NAMALWA (cell line): ENCODE measurements at regions not wholly inside any gene's neighbourhood (a gene's known extent, or its start where the extent isn't known, plus 50 kb on each side); places are given as distances from the start of the nearest gene placed in this dataset.
"Not testable (repeated sequence)": the region's sequence is repeated elsewhere in the genome, so short reads cannot be mapped to it uniquely, and the experiment has no call there.

ENCODE experiments used
- DNase-seq: peaks from one replicate; pipeline ENCODE4 v3.0.0-alpha.2; 2015; ENCODE audit warnings: low spot score

DNA sequence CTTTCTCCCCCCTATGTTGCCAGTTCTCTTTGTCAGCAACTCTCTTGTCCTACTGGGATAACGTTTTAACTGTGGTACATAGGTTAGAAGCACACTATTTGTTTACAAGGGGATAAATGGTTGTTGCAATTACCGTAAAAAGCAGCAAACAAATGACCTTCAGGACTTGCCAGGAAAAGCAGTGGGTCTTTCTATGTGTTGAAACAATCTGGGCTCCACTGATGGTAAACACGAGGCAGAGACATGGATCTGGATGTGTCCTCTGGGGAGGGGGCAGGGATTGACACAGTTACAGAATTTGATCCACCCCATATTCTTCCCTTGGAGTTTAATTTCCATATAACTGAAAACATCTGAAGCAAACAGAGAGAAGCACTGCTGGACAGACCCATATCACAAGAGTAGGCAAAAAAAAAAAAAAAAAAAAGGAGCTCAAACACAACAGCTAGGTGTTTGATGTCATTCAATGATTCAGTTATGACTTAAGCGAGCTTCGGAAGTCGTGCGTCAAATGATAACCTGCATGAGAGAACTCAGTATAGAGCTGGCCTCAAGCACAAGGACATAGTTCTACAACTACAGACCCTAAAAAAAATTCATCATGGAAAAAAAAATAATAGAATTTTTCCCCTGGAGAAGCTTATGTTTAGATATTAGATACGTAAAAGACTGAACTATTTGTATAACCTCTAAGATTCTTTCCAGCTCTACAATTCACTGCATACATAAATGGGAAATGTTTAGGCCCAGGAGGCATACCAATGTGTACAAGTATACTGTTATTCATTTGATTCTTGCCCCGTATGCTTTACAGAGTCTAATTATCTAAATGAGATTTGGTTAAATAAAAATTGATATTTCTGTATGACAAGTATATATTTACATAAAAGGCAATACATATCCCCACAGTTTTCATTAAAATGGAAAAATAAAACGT lies 127.7 kb downstream of the ALDH8A1 start:
- DNase-seq = no peak

DNA sequence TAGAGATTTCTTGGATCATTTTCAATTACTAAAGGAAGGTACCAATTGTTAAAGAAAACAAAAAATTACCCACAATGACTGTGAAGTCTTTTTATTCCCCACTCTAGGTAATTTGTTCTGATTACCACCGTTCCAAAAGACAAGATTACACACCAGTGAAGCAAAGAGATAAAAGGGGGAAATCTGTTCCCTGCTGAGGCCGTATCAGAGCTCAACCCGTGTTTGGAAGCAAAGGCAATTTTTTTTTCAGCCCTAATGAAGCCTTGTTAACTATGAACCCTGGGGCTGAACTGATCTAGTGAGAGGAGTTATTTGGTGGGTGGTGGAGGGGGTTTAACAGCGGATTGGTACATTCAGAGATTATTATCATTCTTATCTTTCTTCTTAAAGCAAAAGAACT lies 128.5 kb downstream of the ALDH8A1 start:
- DNase-seq = no peak

DNA sequence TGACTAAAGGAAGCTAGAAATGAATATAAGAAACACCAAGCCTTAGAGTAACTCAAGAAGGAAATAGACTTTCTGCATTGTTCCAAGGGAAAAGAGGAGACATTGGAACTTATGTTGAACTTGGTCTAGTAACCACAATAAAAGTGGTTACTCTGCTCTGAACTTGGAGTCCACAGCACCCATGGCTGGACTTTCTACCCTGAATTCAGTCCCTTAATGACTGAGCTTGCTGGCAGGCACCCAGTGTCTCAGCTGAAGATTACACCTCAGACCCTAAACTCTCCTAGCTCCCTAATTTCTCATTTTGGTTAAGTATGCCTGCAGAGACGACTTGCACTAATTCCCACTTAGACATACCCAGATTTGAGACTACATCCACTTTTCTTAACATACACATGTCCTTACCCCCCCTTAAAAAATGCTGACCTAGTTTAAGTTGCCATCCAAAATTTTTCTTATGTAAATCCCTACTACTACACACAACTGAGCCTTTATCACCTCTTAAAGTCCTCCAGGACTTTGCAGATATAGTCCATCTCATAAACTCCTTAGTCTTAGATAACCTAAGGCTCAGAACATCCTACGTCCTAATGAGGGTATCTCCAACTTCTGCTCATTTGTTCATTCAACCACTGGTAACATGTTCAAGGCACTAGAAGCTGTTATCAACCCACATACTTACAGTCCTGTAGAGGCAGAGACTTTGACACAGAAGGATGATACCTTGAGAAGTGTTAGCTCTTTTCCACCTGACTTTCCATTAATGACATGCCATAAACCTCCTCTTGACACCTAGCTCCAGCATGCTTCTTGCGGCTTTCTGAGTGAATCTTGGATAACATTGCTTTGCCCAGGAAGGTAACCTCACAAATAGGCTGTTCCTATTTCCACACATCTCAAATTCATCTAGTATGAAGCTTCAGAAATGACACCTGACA lies 129.8 kb downstream of the ALDH8A1 start:
- no peak for DNase-seq

DNA sequence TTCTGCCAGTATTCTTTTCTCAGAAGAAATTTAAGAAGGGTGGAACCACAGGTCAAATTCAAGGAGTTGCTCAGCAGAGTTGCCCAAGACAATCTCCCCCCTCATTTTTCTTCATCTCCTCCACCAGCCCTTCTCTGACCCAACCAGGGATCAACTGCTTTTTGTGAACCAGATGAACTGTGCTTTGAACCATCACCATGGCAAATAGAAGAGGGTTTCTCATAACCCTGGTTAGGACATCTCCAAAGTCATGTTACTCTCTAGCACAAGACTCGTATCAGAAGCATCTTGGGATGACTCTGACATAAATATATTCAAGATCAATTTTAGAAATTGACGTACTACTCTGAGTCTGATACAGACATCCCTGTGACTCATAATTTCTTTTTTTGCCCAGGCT lies 130.7 kb downstream of the ALDH8A1 start:
- DNase-seq = no peak

DNA sequence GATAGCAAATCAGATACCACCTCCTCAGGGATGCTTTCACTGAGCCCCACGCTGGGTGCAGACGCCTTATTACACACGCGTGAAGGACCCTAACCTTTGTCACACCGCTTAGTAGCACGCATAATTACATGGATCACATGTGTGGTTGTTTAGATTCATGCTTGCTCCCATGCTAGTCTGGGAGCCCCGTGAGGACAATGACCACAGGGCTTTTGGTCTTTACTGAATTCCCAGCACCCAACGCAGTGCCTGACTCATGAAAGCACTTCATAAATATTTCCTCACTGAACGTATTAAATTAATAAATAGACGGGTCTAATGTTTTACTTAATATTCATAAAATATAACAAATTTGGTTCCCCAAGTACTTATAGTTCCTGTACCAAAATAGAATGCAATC lies 132.5 kb downstream of the ALDH8A1 start:
- no peak for DNase-seq

DNA sequence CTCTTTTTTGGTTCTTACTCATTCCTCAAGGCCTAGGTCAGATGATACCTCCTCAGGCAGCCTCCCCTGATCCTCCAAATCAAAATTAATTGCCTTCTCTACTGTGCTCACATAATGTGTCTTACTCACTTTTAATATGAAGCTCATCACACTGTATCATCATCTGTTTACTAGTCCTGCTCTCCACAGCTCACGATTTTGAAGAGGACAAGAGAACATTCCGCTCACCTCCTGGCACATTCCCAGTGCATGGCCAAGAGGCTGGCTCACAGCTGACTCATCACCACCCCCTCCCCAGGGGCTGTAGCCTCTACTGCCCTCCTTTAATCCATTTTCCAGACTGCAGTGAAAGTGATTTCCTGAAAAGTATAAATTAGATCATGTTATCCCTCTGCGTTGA lies 133.1 kb downstream of the ALDH8A1 start:
- DNase-seq = no peak

DNA sequence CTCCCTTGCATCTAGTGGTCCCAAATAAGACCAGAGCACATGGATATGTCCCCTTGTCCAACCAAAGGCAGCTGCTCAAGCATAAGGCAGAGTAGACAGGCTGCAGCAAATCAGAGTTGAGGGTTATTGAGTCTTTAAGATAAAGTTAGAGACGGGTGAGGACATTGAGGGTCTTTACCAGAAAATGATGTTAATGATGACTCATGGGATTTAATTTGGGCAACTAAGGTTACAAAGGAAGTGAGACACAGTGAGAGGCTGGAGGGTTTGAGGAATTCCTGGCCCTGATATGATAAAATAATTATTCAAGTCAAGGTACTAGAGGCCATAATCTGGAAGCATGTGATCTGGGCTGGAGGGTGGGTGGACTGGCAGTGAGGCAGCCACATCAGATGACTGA lies 133.6 kb downstream of the ALDH8A1 start:
- no peak for DNase-seq

DNA sequence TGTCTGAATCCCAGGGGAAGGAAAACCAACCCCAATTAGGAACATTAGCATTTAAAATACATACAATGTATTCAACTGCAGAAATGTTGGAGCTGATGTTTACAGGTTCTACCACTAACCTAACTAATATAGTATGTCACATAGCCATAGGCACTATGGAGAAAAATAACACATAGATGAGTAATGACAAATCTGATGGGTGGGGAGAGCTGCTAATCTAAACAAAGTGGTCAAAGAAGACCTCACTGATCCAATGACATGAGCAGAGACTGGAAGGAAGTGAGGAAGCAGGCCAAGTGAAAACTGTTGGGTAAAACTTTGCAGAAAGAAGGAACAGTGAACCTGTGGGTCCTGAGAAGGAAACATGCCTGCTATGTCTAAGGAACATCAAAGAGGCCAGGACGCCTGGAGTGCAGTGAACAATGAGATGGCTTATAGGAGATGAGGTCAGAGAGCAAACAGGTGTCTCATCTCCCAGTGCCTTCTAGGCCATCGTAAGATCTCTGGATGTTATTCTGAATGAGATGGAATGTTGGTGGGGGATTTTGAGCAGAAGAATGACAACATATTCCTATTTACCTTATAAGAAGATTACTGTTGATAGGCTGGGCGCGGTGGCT lies 135.7 kb downstream of the ALDH8A1 start:
- no peak for DNase-seq

DNA sequence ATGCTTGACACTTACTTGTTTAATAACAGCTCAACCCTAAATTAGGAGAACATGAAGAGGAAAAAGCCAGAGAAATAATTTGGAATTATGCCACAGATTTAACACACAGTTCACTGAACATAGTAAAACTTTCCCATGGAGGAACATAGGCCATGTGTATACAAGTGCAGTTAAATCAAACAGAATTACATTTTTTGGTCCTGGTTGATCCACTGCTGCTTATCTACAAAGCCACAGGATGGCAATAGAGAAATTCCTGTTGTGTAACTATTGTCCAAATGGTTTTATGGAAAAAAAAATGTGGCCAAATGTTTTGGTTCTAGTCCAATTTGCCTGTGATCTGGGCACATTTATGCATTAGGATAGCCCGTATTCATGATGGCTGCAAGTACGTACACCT lies 136.8 kb downstream of the ALDH8A1 start:
- no peak for DNase-seq

DNA sequence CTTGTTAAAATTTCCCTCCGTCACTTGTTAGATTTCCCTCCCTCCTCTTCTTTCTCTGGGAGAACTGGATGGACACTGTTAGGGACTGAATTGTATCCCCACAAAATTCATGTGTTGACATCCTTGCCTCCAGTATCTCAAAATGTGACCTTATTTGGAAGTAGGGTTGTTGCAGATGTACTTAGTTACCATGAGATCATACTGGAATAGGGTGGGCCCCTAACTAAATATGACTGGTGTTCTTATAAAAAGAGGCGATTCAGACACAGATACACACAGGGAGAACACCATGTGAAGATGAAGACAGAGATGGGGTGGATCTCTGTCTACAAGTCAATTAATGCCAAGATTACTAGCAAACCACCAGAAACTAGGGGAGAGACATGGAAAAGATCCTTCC lies 139.5 kb downstream of the ALDH8A1 start:
- no peak for DNase-seq

DNA sequence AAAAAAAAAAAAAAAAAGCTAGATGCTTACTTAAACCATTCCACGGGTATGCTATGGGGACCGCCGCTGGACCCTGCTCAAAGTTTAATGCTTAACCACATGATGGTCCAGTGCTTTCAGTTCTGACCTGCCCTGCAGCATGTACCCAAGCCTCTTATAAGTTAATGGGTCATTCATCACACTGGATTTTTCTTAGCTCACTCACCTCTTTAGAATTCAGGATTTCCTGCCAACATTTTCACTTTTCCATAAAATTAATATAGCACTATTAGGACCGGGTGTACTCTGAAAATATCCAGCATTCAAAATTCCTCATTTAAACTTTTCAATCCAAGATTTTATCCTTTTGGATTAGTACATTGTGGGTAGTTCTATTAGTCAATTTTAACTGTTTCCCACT lies 140.8 kb downstream of the ALDH8A1 start:
- DNase-seq = no peak

DNA sequence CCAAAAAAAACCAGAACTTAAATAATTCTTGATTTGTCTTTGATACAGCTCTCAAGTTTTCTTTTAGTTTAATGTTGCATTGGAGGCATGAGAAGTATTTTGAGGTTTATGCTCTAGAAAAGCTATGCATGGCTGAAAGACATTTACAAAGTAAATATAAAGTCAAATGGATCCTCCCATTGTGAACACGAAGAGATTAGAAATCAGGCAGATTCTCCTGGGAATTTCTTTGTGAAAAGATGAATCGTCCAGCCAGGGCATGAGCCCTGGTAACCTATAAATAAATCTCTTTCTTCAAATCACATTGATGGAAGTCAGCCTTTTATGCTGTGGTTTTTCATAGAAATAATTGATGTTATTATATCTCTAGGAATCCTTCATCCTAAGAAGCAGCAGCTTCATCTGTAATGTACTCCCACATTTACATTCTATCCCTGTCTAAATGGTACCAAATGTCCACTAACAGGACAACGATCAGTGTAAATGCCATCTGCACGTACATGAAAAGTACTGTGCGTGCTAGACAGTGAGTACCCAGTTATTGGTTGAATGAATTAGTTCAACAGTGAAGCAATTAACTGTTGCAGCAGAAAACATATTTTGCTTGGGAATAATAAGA lies 143.6 kb downstream of the ALDH8A1 start:
- no peak for DNase-seq

DNA sequence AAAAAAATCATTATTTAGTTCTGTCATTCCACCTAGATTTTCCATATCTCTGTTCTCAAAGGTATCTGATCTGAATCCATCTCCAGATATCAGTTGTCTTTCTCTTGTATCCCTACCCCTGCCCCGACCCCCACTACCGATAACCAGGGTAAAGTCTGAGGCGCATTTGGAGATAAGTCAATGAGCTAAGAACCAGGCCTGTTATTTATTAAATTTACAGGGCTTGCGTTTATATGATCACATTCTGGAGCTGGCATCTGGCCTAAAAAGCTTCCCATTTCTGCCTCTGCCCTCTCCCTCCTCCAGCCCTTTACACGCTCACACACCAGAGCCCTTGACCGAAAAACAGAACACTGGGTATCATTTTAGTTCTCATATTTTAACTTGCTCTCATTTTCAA lies 144.7 kb downstream of the ALDH8A1 start:
- no peak for DNase-seq

DNA sequence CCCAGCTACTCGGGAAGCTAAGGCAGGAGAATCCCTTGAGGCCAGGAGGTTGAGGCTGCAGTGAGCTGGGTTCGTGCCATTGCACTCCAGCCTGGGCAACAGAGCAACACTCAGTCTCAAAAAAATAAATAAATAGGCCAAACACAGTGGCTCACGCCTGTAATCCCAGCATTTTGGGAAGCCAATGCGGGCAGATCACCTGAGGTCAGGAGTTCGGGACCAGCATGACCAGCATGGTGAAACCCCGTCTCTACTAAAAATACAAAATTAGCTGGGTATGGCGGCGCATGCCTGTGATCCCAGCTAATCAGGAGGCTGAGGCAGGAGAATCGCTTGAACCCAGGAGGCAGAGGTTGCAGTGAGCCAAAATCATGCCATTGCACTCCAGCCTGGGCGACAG lies 145.6 kb downstream of the ALDH8A1 start:
- not testable (repeated sequence) for DNase-seq

DNA sequence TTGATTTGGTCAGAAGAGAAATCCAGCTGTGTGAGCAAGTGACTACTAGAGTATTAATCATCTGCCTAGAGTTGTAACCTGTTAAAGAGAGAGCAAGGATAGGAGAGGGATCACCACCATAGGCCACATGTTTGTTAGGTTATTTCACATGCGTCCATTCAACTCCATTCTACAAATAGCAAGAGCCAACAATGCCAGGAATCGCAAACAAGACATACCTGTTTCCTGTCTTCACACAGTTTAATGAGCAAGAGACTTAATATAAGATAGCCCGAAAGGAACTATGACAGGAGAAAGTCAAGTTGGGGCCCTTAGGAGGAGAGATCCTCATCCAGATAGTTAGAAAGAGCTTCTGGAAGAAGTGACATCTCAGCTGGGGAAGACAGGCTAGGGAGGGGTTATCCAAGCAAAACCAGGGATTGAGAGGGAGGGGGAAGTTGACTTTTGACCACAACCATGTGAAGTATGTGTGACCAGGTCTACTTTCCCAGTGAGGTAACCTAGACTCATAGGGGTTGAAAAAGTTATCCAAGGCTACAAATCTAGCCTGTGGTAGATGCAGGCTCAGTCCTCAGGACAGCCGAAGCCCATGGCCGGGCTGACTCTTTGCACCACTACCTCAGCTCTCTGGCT lies 147.4 kb downstream of the ALDH8A1 start:
- DNase-seq = no peak

DNA sequence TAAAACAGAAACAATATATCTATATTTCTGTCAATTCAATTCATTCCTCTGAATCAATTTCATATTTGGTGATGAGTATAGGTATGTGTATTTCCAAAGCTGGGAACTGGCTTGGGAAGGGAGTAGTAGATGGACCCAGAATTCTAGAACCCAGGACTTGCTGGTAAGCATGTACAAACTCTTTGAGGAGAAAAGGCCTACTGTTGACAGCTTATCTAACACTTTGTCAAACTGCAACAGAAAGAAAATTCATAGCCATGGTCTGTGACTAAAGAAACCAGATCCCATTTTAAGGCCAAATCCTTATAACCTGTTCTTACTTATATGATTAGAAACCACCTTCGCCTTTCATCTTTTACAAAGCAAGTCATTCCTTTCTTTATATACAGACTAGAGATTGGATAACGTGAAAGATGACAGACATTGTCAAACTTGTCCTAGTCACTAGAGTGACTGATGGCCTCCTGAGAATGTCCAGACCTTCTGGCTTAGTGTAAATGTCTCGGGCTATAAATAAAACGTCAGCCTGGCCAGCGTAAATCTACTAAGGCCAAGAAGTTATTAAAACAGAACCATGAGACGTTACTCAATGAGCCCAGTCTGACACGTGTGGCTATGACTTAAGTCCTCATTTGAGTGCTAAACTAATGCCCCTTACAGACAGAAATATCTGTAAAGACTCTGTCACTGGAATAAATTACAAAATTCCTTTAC lies 152.3 kb downstream of the ALDH8A1 start:
- DNase-seq = no peak

DNA sequence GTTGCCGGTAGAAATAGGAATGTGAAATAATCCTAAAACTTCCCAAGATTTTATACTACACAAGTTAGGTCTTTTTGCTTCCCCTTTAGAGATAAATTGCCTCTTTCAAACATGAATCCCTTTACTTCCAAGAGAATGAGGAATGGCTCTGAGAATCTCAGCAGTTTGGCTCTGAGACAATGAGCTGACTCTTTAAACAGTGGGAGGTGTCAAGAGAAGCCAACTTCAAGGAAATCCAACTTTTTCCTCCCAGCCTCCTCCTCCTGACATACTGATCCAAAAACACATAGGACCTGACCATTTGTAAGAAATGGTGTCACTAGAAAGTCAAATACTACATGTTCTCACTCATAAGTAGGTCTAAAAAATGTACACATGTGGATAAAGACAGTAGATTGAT lies 154.2 kb downstream of the ALDH8A1 start:
- no peak for DNase-seq

DNA sequence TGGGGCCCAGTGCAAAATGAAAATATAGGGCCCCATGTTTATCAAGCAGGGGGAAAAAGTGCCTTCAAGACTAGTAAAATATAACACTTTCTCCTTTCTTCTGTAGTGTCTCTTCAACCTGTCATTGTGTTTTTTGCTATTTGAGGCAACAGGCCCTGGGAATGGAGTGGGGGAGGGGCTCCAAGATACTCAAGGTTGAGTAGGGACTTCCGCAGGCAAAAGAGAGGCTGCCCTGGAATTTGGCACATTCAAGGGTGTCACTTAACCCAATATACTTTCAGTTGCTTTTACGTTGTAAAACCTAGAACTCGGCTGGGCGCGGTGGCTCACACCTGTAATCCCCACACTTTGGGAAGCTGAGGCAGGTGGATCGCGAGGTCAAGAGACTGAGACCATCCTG lies 154.9 kb downstream of the ALDH8A1 start:
- DNase-seq = no peak

DNA sequence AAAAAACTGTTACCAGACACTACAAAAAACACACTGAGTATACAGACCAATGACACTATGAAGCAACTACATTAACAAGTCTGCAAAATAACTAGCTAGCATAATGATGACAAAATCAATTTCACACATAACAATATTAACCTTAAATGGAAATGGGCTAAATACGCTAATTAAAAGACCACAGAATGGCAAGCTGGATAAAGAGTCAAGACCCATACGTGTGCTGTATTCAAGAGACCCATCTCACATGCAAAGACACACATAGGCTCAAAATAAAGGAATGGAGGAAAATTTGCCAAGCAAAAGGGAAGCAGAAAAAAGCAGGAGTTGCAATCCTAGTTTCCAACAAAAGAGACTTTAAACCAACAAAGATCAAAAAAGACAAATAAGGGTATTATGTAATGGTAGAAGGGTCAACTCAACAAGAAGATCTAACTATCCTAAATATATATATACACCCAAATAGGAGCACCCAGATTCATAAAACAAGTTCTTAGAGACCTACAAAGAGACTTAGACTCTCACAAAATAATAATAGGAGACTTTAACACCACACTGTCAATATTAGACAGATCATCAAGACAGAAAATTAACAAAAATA lies 158.6 kb downstream of the ALDH8A1 start:
- DNase-seq = not testable (repeated sequence)

DNA sequence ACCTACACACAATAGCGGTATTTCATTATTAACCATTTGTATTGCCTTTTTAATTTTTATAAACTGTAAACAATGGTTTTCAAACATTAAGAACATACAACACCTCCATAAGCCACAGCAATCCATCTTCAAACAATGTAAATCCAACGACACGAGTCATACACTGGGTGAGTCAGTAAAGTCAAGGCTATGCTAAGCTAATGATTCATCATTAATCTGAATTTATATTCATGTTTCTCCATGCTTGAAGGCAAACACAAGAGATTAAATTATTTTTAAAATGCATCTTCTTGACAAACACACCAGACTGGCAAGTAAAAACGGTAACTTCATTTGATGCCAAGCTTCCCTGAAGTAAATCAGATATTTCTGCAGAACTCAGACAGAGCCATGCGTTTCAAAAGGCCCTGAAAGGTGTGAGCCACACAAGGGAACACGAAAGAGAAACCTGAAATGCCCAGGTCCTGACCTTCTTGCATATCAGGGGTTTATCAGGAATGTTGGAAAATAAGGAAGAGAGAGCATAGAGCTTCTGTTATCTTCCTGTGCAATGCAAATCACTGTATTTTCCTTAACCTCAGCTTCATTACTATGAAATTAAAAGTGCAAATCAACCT lies 162.5 kb downstream of the ALDH8A1 start:
- DNase-seq = no peak
